K562 (cell line): ENCODE measurements at regions not wholly inside any gene's neighbourhood (a gene's known extent, or its start where the extent isn't known, plus 50 kb on each side); places are given as distances from the start of the nearest gene placed in this dataset.

Experiments
- ATAC-seq: fragments of 200-7000 bp; cut with Tn5 transposase; 3 replicates; pipeline ENCODE4 v1.9.1; 2020; ENCODE audit warnings: moderate library complexity
- BruUV-seq: library from RNA; stranded (reverse); fragments of 400-500 nt; replicated peaks from 2 replicates; lab custom pipeline; 2021; lab: Mats Ljungman, UMichigan
- CTCF ChIA-PET: fragments of 300-600 bp; formaldehyde crosslinking; extraction: SDS; loops from one replicate; lab custom pipeline; 2021; ENCODE audit warnings: low intra/inter-chr PET ratio; lab: Yijun Ruan, JAX
- POLR2A ChIA-PET: fragments of 300-600, 350-650 bp; sonication (Branson Sonifier 250); formaldehyde crosslinking; extraction: SDS; loops from one replicate; lab custom pipeline; 2021; ENCODE audit warnings: antibody characterized with exemption, inconsistent platforms; lab: Yijun Ruan, JAX
- DNase-seq, 4 experiments: peaks; one replicate each; pipeline versions ENCODE4 v3.0.0 to v3.0.0-alpha.2; 2011 to 2018; ENCODE audit warnings: low spot score in 3 of 4, mixed read lengths in 3 of 4; ENCODE audit errors: extremely low read depth in 1 of 4
- FAIRE-seq: peaks from 2 replicates; lab custom pipeline; 2011; peaks lifted over from hg19 to GRCh38; lab: Jason Lieb, UNC
- H2AFZ ChIP-seq: 2 replicates; pipeline ENCODE4 v1.6.0; 2011; ENCODE audit warnings: low read depth, low read length, control low read depth, inconsistent platforms
- H3K27ac ChIP-seq: fragments of 200-600 bp; 3 replicates; pipeline ENCODE4 v1.8.0; 2011; ENCODE audit warnings: low read depth, mild to moderate bottlenecking, control low read depth, inconsistent platforms, low read length, moderate library complexity, mixed read lengths; ENCODE audit errors: extremely low read depth
- H3K27me3 ChIP-seq, 2 experiments: fragments of 300-600 bp in 1 of 2; 2 replicates in 1 of 2; 3 replicates in 1 of 2; pipeline versions ENCODE4 v1.6.0 to v1.8.0; 2011; ENCODE audit warnings: inconsistent platforms in 2 of 2, low read length in 2 of 2, mild to moderate bottlenecking in 1 of 2, mixed read lengths in 1 of 2, moderate library complexity in 1 of 2; ENCODE audit not compliant: control insufficient read depth in 2 of 2, insufficient read depth in 2 of 2
- H3K36me3 ChIP-seq: fragments of 300-600 bp; 3 replicates; pipeline ENCODE4 v1.8.0; 2011; ENCODE audit warnings: mild to moderate bottlenecking, low read length, inconsistent platforms; ENCODE audit not compliant: control insufficient read depth, insufficient read depth
- H3K4me1 ChIP-seq, 2 experiments: fragments of 200-600 bp in 1 of 2; replicated peaks in 1 of 2; 2 replicates in 1 of 2; 3 replicates in 1 of 2; pipeline versions ENCODE4 v1.5.1 to v1.8.0; 2011; ENCODE audit warnings: inconsistent platforms in 2 of 2, low read length in 2 of 2, mild to moderate bottlenecking in 1 of 2, mixed read lengths in 1 of 2, moderate library complexity in 1 of 2; ENCODE audit not compliant: control insufficient read depth in 2 of 2, insufficient read depth in 2 of 2
- H3K4me2 ChIP-seq: 2 replicates; pipeline ENCODE4 v1.6.1; 2011; ENCODE audit warnings: low read length, control low read depth, inconsistent platforms, mixed read lengths; ENCODE audit not compliant: insufficient read depth
- H3K4me3 ChIP-seq: fragments of 200-600 bp; sonication (generic), shearing (Covaris generic); 2 replicates; pipeline ENCODE4 v1.5.1; 2016; ENCODE audit warnings: control low read depth, inconsistent platforms
- H3K79me2 ChIP-seq: fragments of 200-600 bp; 3 replicates; pipeline ENCODE4 v1.8.0; 2011; ENCODE audit warnings: low read length, inconsistent platforms; ENCODE audit not compliant: control insufficient read depth, insufficient read depth
- H3K9ac ChIP-seq, 2 experiments: 2 replicates each; pipeline versions ENCODE4 v1.6.0 to v1.6.1; 2011; ENCODE audit warnings: low read depth in 2 of 2, low read length in 2 of 2, control low read depth in 1 of 2, inconsistent platforms in 1 of 2, mild to moderate bottlenecking in 1 of 2, mixed read lengths in 1 of 2; ENCODE audit not compliant: insufficient read depth in 1 of 2
- H3K9me1 ChIP-seq: one replicate; pipeline ENCODE4 v1.6.0; 2011; ENCODE audit warnings: inconsistent platforms, mild to moderate bottlenecking, low read length, moderate library complexity; ENCODE audit not compliant: control insufficient read depth, insufficient read depth
- H3K9me3 ChIP-seq: replicated peaks from 2 replicates; pipeline ENCODE4 v1.5.1; 2011; ENCODE audit warnings: low read depth, low read length, inconsistent platforms; ENCODE audit not compliant: control insufficient read depth, insufficient read depth
- H4K20me1 ChIP-seq: replicated peaks from 2 replicates; pipeline ENCODE4 v1.6.1; 2011; ENCODE audit warnings: low read length, inconsistent platforms, mixed read lengths; ENCODE audit not compliant: control insufficient read depth, insufficient read depth
- BMI1 ChIP-seq: fragments of 150-350 bp; IDR thresholded peaks from 2 replicates; pipeline ENCODE4 v1.6.1; 2014; ENCODE audit warnings: low read length
- CHD4 ChIP-seq: fragments of 200-600 bp; sonication (generic); IDR thresholded peaks from 3 replicates; pipeline ENCODE4 v1.6.1; 2012; ENCODE audit warnings: low read depth, mild to moderate bottlenecking, mixed read lengths, low read length, inconsistent platforms; ENCODE audit not compliant: insufficient read depth, insufficient replicate concordance, poor library complexity, severe bottlenecking
- DMBX1 ChIP-seq: fragments of 250-450 bp; sonication (Bioruptor Pico); IDR thresholded peaks from 2 replicates; pipeline ENCODE4 v1.8.0; 2022; ENCODE audit warnings: inconsistent platforms, mild to moderate bottlenecking, moderate library complexity, borderline replicate concordance
- ESRRA ChIP-seq: fragments of 450-650 bp; IDR thresholded peaks from 2 replicates; pipeline ENCODE4 v1.6.1; 2014; ENCODE audit warnings: low read depth, mild to moderate bottlenecking, moderate library complexity, borderline replicate concordance
- ETV5 ChIP-seq: sonication (generic); formaldehyde crosslinking; IDR thresholded peaks from 2 replicates; pipeline ENCODE4 v1.4.0; 2020; ENCODE audit warnings: low read depth, mild to moderate bottlenecking, missing genetic modification reagents
- MAFG ChIP-seq: fragments of 450-650 bp; conservative IDR thresholded peaks from 2 replicates; pipeline ENCODE4 v1.6.1; 2016; ENCODE audit warnings: missing genetic modification characterization, missing compliant biosample characterization
- SLC30A9 ChIP-seq: fragments of 250-450 bp; sonication (Bioruptor Pico); IDR thresholded peaks from 2 replicates; pipeline ENCODE4 v1.8.0; 2022; ENCODE audit warnings: mild to moderate bottlenecking, moderate library complexity
- SMAD2 ChIP-seq: fragments of 150-350 bp; IDR thresholded peaks from 2 replicates; pipeline ENCODE4 v1.6.1; 2014; ENCODE audit warnings: low read depth, mild to moderate bottlenecking, low read length
- TAF1 ChIP-seq: IDR thresholded peaks from 2 replicates; pipeline ENCODE4 v1.6.1; 2011; ENCODE audit warnings: mild to moderate bottlenecking, low read length, moderate library complexity; ENCODE audit not compliant: insufficient read depth, control insufficient read depth, severe bottlenecking; ENCODE audit errors: extremely low read depth
- YY1 ChIP-seq, 3 experiments: IDR thresholded peaks; 2 replicates each; pipeline ENCODE4 v1.6.1; 2011; ENCODE audit warnings: low read length in 2 of 3, mild to moderate bottlenecking in 2 of 3, moderate library complexity in 2 of 3, borderline replicate concordance in 1 of 3, control low read depth in 1 of 3, low read depth in 1 of 3; ENCODE audit not compliant: insufficient read depth in 3 of 3, insufficient replicate concordance in 2 of 3, control insufficient read depth in 1 of 3, insufficient read length in 1 of 3; ENCODE audit errors: extremely low read depth in 1 of 3
- ZBTB40 ChIP-seq, 2 experiments: fragments of 450-650 bp in 1 of 2; sonication (generic) in 1 of 2; formaldehyde crosslinking in 1 of 2; IDR thresholded peaks; 2 replicates each; pipeline versions ENCODE4 v1.7.1 to v1.9.0; 2016 to 2022; ENCODE audit warnings: inconsistent platforms in 1 of 2, mild to moderate bottlenecking in 1 of 2, missing genetic modification reagents in 1 of 2
- ZNF140 ChIP-seq: fragments of 250-450 bp; sonication (Bioruptor Pico); IDR thresholded peaks from 2 replicates; pipeline ENCODE4 v1.8.0; 2021; ENCODE audit warnings: moderate library complexity, mild to moderate bottlenecking, inconsistent platforms
- WGBS: fragments of 100-300 bp; shearing (Covaris generic); methylation state at CpG from one replicate; pipeline ENCODE4 v1.1.6; 2016; ENCODE audit warnings: low coverage, mixed read lengths; ENCODE audit not compliant: insufficient coverage; ENCODE audit errors: missing lambda C conversion rate; 5-methylcytosine and 5-hydroxymethylcytosine counted together
- in situ Hi-C: fragments of 300-500 bp; cut with MboI; formaldehyde crosslinking; loops from 4 replicates; pipeline ENCODE4 v1.15.0; 2018; ENCODE audit warnings: inconsistent platforms, mixed read lengths
- intact Hi-C: fragments of 100-400 bp; cut with micrococcal nuclease; formaldehyde crosslinking; loops from 2 replicates; pipeline ENCODE4 v1.14.2; 2022

GRCh38 chr14:83713732-83714131, 1816.2 kb upstream of the FLRT2 start:
- Histone ChIP-seq H2AFZ (no peak overlapping the region), H3K9me1 (no peaks in the 10 kb centered on the region), H3K4me3 (no peak overlapping the region), H3K27me3 (no peaks in the 10 kb centered on the region), H3K79me2 (no peaks in the 10 kb centered on the region), H3K27ac (no peak overlapping the region), H3K4me1 (no peaks in the 10 kb centered on the region), H3K9me3 (no peaks in the 10 kb centered on the region), H3K36me3 (no peaks in the 10 kb centered on the region), H3K4me2 (no peak overlapping the region), H4K20me1 (no peaks in the 10 kb centered on the region), H3K9ac (no peak overlapping the region)
- BruUV-seq, result no TSS peak
- no peak for TF ChIP-seq MAFG
- TF ChIP-seq SMAD2, result no peak
- TF ChIP-seq ETV5 (CRISPR knock-in tag), result no peak
- TF ChIP-seq BMI1, result no peak
- no peak for TF ChIP-seq SLC30A9 (CRISPR knock-in tag)
- TF ChIP-seq ESRRA, result no peak
- TF ChIP-seq ZBTB40 (IDR thresholded peaks at IDR 0.05), result no peak
- no peak for TF ChIP-seq ZBTB40 (CRISPR knock-in tag; IDR thresholded peaks at IDR 0.05)
- no peak for TF ChIP-seq ZNF140 (CRISPR knock-in tag)
- no peak for TF ChIP-seq CHD4
- no peak for TF ChIP-seq DMBX1 (CRISPR knock-in tag)
- no peak for TF ChIP-seq TAF1
- no peak for TF ChIP-seq YY1 (IDR thresholded peaks at IDR 0.05; ENCODE audit: borderline replicate concordance in 1 of 3, control insufficient read depth in 1 of 3, extremely low read depth in 1 of 3, insufficient read depth in 3 of 3, insufficient read length in 1 of 3, insufficient replicate concordance in 2 of 3, low read depth in 1 of 3, low read length in 2 of 3)
- FAIRE-seq (no peak), DNase-seq (no peak), ATAC-seq (no peak)
- intact Hi-C loops (no loop called here), in situ Hi-C loops (no loop called here)
- 0% methylated on average over 2 of the region's 2 CpGs for WGBS
- CTCF ChIA-PET, result no interaction called here
- POLR2A ChIA-PET, result no interaction called here
